ENCODE measurements at regions not wholly inside any gene's neighbourhood (a gene's known extent, or its start where the extent isn't known, plus 50 kb on each side); places are given as distances from the start of the nearest gene placed in this dataset.

GRCh38 chr21:38622081-38622826 lies 124.0 kb upstream of the ERG start (continued):
- TF ChIP-seq KLF10 (tag by site-specific recombination; IDR thresholded peaks at IDR 0.05) (no peak), ZNF146 (tag by site-specific recombination; IDR thresholded peaks at IDR 0.05) (no peak), ZNF621 (tag by site-specific recombination; IDR thresholded peaks at IDR 0.05) (peak; percentile 63; the same call in 1 of the 2 replicates), ZNF791 (tag by site-specific recombination; IDR thresholded peaks at IDR 0.05) (no peak), ZNF580 (tag by site-specific recombination; IDR thresholded peaks at IDR 0.05) (no peak), ZNF394 (tag by site-specific recombination; IDR thresholded peaks at IDR 0.05; ENCODE audit: borderline replicate concordance) (no peak), ZNF654 (tag by site-specific recombination; IDR thresholded peaks at IDR 0.05; ENCODE audit: low read depth) (no peak), MYNN (tag by site-specific recombination; IDR thresholded peaks at IDR 0.05; ENCODE audit: borderline replicate concordance) (no peak), ZNF560 (tag by site-specific recombination; IDR thresholded peaks at IDR 0.05; ENCODE audit: borderline replicate concordance) (no peak), ZNF514 (tag by site-specific recombination; IDR thresholded peaks at IDR 0.05) (no peak), SP7 (tag by site-specific recombination; IDR thresholded peaks at IDR 0.05) (no peak), ZNF175 (tag by site-specific recombination; IDR thresholded peaks at IDR 0.05) (no peak; the same call in 1 of the 2 replicates), ZBTB8A (tag by site-specific recombination; IDR thresholded peaks at IDR 0.05) (no peak), BCL11B (tag by site-specific recombination; IDR thresholded peaks at IDR 0.05; ENCODE audit: low read depth) (no peak), GLI2 (tag by site-specific recombination; IDR thresholded peaks at IDR 0.05; ENCODE audit: borderline replicate concordance, low read depth) (no peak), ZNF19 (tag by site-specific recombination; IDR thresholded peaks at IDR 0.05; ENCODE audit: low read depth) (no peak), PRDM1 (tag by site-specific recombination; IDR thresholded peaks at IDR 0.05) (no peak), ZSCAN16 (tag by site-specific recombination; IDR thresholded peaks at IDR 0.05) (no peak), ZNF843 (tag by site-specific recombination; IDR thresholded peaks at IDR 0.05) (no peak), ZNF530 (tag by site-specific recombination; IDR thresholded peaks at IDR 0.05; ENCODE audit: low read depth) (no peak), ZNF239 (tag by site-specific recombination; IDR thresholded peaks at IDR 0.05) (peak; percentile 87; the same call in 1 of the 2 replicates), ZNF707 (tag by site-specific recombination; IDR thresholded peaks at IDR 0.05) (no peak; the same call in 1 of the 2 replicates), ZNF837 (tag by site-specific recombination; IDR thresholded peaks at IDR 0.05) (no peak), ZNF132 (tag by site-specific recombination; IDR thresholded peaks at IDR 0.05; ENCODE audit: borderline replicate concordance) (no peak), ZNF214 (tag by site-specific recombination; IDR thresholded peaks at IDR 0.05; ENCODE audit: borderline replicate concordance) (no peak), ZNF626 (tag by site-specific recombination; IDR thresholded peaks at IDR 0.05) (no peak), ZNF391 (tag by site-specific recombination; IDR thresholded peaks at IDR 0.05; ENCODE audit: borderline replicate concordance, low read depth) (no peak), ZNF555 (tag by site-specific recombination; conservative IDR thresholded peaks at IDR 0.05) (no peak), ZNF157 (tag by site-specific recombination; IDR thresholded peaks at IDR 0.05) (no peak), KLF9 (tag by site-specific recombination; IDR thresholded peaks at IDR 0.05; ENCODE audit: low read depth) (no peak), ZNF624 (tag by site-specific recombination; IDR thresholded peaks at IDR 0.05) (no peak), ZBTB10 (tag by site-specific recombination; IDR thresholded peaks at IDR 0.05) (no peak), ZNF398 (tag by site-specific recombination; IDR thresholded peaks at IDR 0.05) (no peak; the same call in 1 of the 2 replicates), ZNF521 (tag by site-specific recombination; IDR thresholded peaks at IDR 0.05) (peak; percentile 47; the same call in 1 of the 2 replicates), ZNF37A (tag by site-specific recombination; IDR thresholded peaks at IDR 0.05) (no peak), ZNF513 (tag by site-specific recombination; IDR thresholded peaks at IDR 0.05) (no peak)
